Psoas muscle (tissue), 7 donors: ENCODE measurements at regions not wholly inside any gene's neighbourhood (a gene's known extent, or its start where the extent isn't known, plus 50 kb on each side); places are given as distances from the start of the nearest gene placed in this dataset.

Experiments used
- ATAC-seq, 4 donors: fragments of 200-7000 bp; cut with Tn5 transposase; one replicate each; pipeline ENCODE4 v1.9.1; 2020; ENCODE audit warnings: moderate library complexity in 3 of 4, mild to moderate bottlenecking in 2 of 4
- DNase-seq, 2 donors: peaks; one replicate each; pipeline ENCODE4 v3.0.0-alpha.2; 2020
- H3K27ac ChIP-seq: fragments of 200-600 bp; one replicate; pipeline ENCODE4 v1.8.0; 2022
- H3K27me3 ChIP-seq, 3 donors: fragments of 200-600 bp in 1 of 3; one replicate each; pipeline versions ENCODE4 v1.6.1 to v1.8.0; 2013 to 2022; ENCODE audit warnings: low read length in 2 of 3, mild to moderate bottlenecking in 2 of 3, moderate library complexity in 1 of 3; ENCODE audit not compliant: insufficient read depth in 3 of 3
- H3K36me3 ChIP-seq, 2 donors: fragments of 200-600 bp in 1 of 2; one replicate each; pipeline versions ENCODE4 v1.6.1 to v1.8.0; 2013 to 2022; ENCODE audit warnings: low read depth in 1 of 2, mild to moderate bottlenecking in 1 of 2, moderate library complexity in 1 of 2; ENCODE audit not compliant: insufficient read depth in 1 of 2
- H3K4me1 ChIP-seq: fragments of 200-600 bp; one replicate; pipeline ENCODE4 v1.8.0; 2022
- H3K4me3 ChIP-seq: fragments of 200-600 bp; one replicate; pipeline ENCODE4 v1.8.0; 2022; ENCODE audit warnings: mild to moderate bottlenecking
- H3K9me3 ChIP-seq: fragments of 200-600 bp; one replicate; pipeline ENCODE4 v1.8.0; 2022
- CTCF ChIP-seq: fragments of 200-600 bp; IDR thresholded peaks from one replicate; pipeline ENCODE4 v1.8.0; 2022; ENCODE audit warnings: antibody characterized with exemption
- WGBS, 3 donors: extraction: QIAGEN DNeasy Blood & Tissue Kit; methylation state at CpG; one replicate each; pipeline versions ENCODE4 v1.1.6 to v1.1.7; 2013; 5-methylcytosine and 5-hydroxymethylcytosine counted together
- intact Hi-C, 2 donors: fragments of 100-400 bp; cut with DNase I; formaldehyde crosslinking; loops; one replicate each; pipeline versions ENCODE4 v1.11.0 to v1.14.2; 2022
- donor health status: healthy with polysubstance abuse.
- donor health status: DM: no; HTN: no; CAD: no; lungs with moderate emphysema.
- donor health status: Bipolar disorder and iron deficiency.
- donor health status: healthy.
- donor health status: DM: yes; HTN: yes; CAD: no.
- donor health status: DM: no; HTN: no; CAD: no.
- donor health status: DM: yes; HTN: yes; CAD: no.

GRCh38 chr11:119800619-119801018 lies 71.6 kb upstream of the NECTIN1 start:
- TF ChIP-seq CTCF, result no peak
- WGBS, 3 donors, result 90 to 100% (median 91%) methylated on average over 4 to 5 of the region's 5 CpGs
- no peaks in the 10 kb centered on the region for H3K9me3 ChIP-seq
- DNase-seq (no peak), ATAC-seq (no peak)
- no peak overlapping the region for H3K4me3 ChIP-seq
- intact Hi-C loops, result no loop called here
- peaks cover 0 to 15% (median 0%) of the 10 kb centered on the region in 3 donors for H3K27me3 ChIP-seq
- H3K4me1 ChIP-seq, result no peaks in the 10 kb centered on the region
- no peak overlapping the region for H3K27ac ChIP-seq
- H3K36me3 ChIP-seq, result no peaks in the 10 kb centered on the region

- Histone ChIP-seq H3K27ac (no peak overlapping the region), H3K4me1 (no peaks in the 10 kb centered on the region), H3K36me3 (no peaks in the 10 kb centered on the region), H3K4me3 (no peak overlapping the region), H3K9me3 (no peaks in the 10 kb centered on the region), H3K27me3 (peaks cover 0 to 19% (median 0%) of the 10 kb centered on the region in 3 donors)
- intact Hi-C loops, result no loop called here
- DNase-seq, result no peak
- TF ChIP-seq CTCF, result no peak
- 84 to 92% (median 88%) methylated on average over 2 of the region's 2 CpGs for WGBS, 3 donors
- no peak for ATAC-seq
Measured at GRCh38 chr11:119800171-119800570, 71.2 kb upstream of the NECTIN1 start.

GRCh38 chr11:119798656-119799055 lies 69.7 kb upstream of the NECTIN1 start:
- intact Hi-C loops, result no loop called here
- no peak for TF ChIP-seq CTCF
- no peak overlapping the region for H3K4me3 ChIP-seq
- no peaks in the 10 kb centered on the region for H3K9me3 ChIP-seq
- ATAC-seq, result no peak
- H3K27ac ChIP-seq, result no peak overlapping the region
- no peaks in the 10 kb centered on the region for H3K36me3 ChIP-seq
- H3K4me1 ChIP-seq, result no peaks in the 10 kb centered on the region
- DNase-seq, result no peak
- peaks cover 0 to 26% (median 0%) of the 10 kb centered on the region in 3 donors for H3K27me3 ChIP-seq
- 74 to 93% (median 83%) methylated on average over 3 of the region's 3 CpGs for WGBS, 3 donors

GRCh38 chr11:119797736-119798135 lies 68.7 kb upstream of the NECTIN1 start:
- 78 to 84% (median 83%) methylated on average over 4 of the region's 4 CpGs for WGBS, 3 donors

More at GRCh38 chr11:119797736-119798135, 68.7 kb upstream of the NECTIN1 start:
- H3K36me3 ChIP-seq, result no peaks in the 10 kb centered on the region
- TF ChIP-seq CTCF, result no peak
- H3K27ac ChIP-seq, result no peak overlapping the region
- H3K4me1 ChIP-seq, result no peaks in the 10 kb centered on the region
- ATAC-seq (no peak), DNase-seq (no peak)
- H3K9me3 ChIP-seq, result no peaks in the 10 kb centered on the region
- no peak overlapping the region for H3K4me3 ChIP-seq
- peaks cover 0 to 26% (median 0%) of the 10 kb centered on the region in 3 donors for H3K27me3 ChIP-seq
- intact Hi-C loops, result no loop called here
